ENCODE measurements at regions not wholly inside any gene's neighbourhood (a gene's known extent, or its start where the extent isn't known, plus 50 kb on each side); places are given as distances from the start of the nearest gene placed in this dataset.

DNA sequence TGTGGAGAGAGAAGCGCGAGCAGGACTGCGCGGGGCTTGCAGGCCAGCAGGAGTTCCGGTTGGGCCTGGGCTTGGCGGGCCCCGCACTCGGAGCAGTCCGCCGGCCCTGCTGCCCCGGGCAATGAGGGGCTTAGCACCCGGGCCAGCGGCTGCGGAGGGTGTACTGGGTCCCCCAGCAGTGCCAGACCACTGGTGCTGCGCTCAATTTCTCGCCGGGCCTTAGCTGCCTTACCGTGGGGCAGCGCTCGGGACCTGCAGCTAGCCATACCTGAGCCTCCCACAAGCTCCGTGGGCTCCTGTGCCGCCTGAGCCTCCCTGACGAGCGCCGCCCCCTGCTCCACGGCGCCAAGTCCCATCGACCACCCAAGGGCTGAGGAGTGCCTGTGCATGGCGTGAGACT lies 89.0 kb upstream of the MBOAT1 start:
- no peak overlapping the region for H3K27ac ChIP-seq
- H3K27me3 ChIP-seq: no peaks in the 10 kb centered on the region
- H3K4me1 ChIP-seq: no peaks in the 10 kb centered on the region
- H3K9me3 ChIP-seq (replicated peaks): no peaks in the 10 kb centered on the region
- no peak overlapping the region for H3K4me3 ChIP-seq
- no peaks in the 10 kb centered on the region for H3K36me3 ChIP-seq
- DNase-seq: no peak

DNA sequence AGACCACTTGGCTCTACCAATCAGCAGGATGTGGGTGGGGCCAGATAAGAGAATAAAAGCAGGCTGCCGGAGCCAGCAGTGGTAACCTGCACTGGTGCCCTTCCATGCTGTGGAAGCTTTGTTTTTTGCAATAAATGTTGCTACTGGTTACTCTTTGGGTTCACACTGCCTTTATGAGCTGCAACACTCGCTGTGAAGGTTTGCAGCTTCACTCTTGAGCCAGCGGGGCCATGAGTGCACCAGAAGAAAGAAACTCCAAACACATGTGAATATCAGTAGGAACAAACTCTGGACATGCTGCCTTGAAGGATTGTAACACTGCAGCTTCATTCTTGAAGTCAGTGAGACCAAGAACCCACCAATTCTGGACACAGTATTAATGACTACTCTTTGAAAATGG lies 89.9 kb upstream of the MBOAT1 start:
- H3K27me3 ChIP-seq: no peaks in the 10 kb centered on the region
- H3K9me3 ChIP-seq (replicated peaks): no peaks in the 10 kb centered on the region
- no peak for DNase-seq
- no peak overlapping the region for H3K27ac ChIP-seq
- H3K4me3 ChIP-seq: no peak overlapping the region
- no peaks in the 10 kb centered on the region for H3K4me1 ChIP-seq
- no peaks in the 10 kb centered on the region for H3K36me3 ChIP-seq

DNA sequence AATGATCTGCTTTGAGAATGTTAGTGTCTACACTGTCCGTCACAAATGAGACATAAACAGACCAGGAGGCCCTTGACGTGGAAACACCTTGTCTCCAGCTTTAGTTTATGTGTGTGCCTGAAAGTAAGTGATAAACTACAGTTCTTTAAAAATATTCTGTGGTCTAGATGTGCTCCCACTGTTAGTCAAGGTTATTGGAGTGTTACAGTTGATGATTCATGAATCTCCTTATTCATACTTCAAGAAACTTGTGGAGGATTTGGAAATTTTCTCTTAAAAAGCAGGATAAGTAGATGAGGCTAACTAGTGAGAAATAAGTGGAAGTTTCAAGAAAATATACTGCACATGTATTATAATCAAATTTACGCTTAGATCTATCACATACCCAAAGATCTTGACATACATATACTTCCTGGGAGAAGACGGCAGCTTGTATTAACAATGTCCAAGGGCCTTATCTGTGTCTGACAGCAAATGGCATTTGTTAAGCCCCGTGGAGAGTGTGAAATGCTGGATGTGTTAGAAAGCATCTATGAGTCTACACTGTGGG lies 90.5 kb upstream of the MBOAT1 start:
- Histone ChIP-seq H3K9me3 (replicated peaks) (no peaks in the 10 kb centered on the region), H3K27me3 (no peaks in the 10 kb centered on the region), H3K36me3 (no peaks in the 10 kb centered on the region), H3K4me1 (no peaks in the 10 kb centered on the region), H3K4me3 (no peak overlapping the region), H3K27ac (no peak overlapping the region)
- no peak for DNase-seq

DNA sequence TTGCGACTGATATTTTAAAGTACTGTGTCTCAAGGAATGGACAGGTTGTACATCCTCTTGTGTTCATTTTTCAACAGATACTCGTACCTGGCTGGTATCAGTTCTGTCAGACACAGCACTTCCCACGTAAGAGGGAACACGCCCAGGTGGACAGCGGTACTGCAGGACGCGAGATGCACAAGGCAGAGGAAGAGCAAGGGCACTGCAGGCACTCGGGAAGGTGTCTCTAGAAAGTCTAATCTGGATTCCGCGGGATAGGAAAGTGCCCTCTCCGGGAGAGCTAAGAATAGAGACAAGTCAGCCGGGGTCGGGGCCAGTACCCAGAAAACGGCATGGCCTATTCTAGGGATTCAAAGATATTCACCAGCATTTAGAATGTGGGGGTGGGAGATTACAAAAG lies 94.2 kb upstream of the MBOAT1 start:
- Histone ChIP-seq H3K27me3 (no peaks in the 10 kb centered on the region), H3K9me3 (replicated peaks) (no peaks in the 10 kb centered on the region), H3K4me3 (no peak overlapping the region), H3K36me3 (no peaks in the 10 kb centered on the region), H3K27ac (no peak overlapping the region), H3K4me1 (no peaks in the 10 kb centered on the region)
- no peak for DNase-seq

DNA sequence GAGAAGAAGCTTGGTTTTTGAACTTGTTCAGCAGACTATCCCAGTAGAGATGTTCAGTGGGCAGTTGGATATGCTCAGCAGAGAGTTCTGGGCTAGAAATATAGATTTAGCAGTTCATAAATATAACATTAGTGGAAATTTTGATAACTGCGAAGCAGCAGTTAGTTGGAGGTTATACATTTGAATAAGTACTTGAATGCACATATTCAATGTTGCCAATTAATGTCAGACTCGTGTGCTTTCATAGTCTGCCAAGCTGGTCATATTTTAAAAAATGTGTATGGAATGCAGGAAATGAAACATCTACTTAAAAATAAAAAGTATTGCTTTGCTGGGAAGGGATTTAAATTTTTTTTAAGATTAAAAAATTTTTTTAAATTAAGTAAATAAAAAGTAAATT lies 92.5 kb upstream of the E2F3 start:
- no peak for DNase-seq
- Histone ChIP-seq H3K27me3 (no peaks in the 10 kb centered on the region), H3K36me3 (no peaks in the 10 kb centered on the region), H3K4me1 (no peaks in the 10 kb centered on the region), H3K4me3 (no peak overlapping the region), H3K9me3 (replicated peaks) (no peaks in the 10 kb centered on the region), H3K27ac (no peak overlapping the region)

DNA sequence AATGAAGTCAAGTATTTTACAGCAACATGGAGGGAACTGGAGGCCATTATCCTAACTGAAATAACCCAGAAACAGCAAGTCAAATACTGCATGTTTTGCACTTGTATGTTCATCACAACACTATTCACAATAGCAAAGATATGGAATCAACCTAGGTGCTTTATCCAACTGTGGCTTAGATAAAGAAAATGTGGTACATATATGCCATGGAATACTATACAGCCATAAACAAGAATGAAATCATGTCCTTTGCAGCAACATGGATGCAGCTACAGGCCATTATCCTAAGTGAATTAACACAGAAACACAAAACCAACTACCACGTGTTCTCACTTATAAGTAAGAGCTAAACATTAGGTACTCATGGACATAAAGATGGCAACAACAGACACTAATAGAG lies 91.5 kb upstream of the E2F3 start:
- Histone ChIP-seq H3K27ac (no peak overlapping the region), H3K9me3 (replicated peaks) (no peaks in the 10 kb centered on the region), H3K27me3 (no peaks in the 10 kb centered on the region), H3K4me3 (no peak overlapping the region), H3K4me1 (no peaks in the 10 kb centered on the region), H3K36me3 (no peaks in the 10 kb centered on the region)
- no peak for DNase-seq

DNA sequence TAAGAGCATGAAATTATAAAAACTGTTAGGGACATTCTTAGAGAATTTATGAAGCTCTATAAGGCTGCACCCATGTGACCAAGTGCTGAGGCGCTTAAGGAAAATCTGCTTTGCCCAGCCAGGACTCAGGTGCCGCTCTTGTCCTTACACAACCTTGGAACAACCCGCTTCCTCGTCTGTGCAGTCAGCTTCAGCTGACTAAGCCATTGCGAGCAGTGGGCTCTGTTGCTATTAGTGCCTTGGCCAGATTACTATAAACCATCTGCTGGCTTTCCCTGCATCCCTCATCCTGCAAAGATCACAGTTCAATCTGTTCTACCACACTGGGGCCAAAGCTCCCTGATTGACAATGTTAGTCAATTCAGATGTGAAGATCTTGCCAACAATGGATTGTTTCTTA lies 89.1 kb upstream of the E2F3 start:
- no peak for DNase-seq
- Histone ChIP-seq H3K4me3 (no peak overlapping the region), H3K4me1 (no peaks in the 10 kb centered on the region), H3K36me3 (no peaks in the 10 kb centered on the region), H3K9me3 (replicated peaks) (no peaks in the 10 kb centered on the region), H3K27me3 (no peaks in the 10 kb centered on the region), H3K27ac (no peak overlapping the region)

DNA sequence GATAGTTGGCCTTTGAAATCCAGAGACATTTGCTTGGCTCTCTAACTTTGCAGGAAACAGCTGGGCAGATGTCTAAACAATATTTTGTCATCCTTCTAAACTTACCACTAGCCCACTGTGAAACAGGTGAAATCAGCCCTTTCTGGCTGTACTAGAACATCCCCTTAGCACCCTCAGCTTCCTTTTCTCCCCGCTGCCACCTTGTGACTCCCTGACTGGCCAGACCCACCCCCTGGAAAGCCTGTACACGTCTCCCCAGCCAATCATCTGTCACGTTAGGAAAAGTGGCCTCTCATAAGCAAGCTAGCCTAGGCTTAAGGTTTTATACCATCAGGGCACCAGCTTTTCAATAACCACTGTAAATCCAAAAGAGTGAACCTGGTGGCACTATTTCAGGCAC lies 88.6 kb upstream of the E2F3 start:
- Histone ChIP-seq H3K36me3 (no peaks in the 10 kb centered on the region), H3K4me1 (no peaks in the 10 kb centered on the region), H3K4me3 (no peak overlapping the region), H3K27me3 (no peaks in the 10 kb centered on the region), H3K27ac (no peak overlapping the region), H3K9me3 (replicated peaks) (no peaks in the 10 kb centered on the region)
- DNase-seq: no peak

DNA sequence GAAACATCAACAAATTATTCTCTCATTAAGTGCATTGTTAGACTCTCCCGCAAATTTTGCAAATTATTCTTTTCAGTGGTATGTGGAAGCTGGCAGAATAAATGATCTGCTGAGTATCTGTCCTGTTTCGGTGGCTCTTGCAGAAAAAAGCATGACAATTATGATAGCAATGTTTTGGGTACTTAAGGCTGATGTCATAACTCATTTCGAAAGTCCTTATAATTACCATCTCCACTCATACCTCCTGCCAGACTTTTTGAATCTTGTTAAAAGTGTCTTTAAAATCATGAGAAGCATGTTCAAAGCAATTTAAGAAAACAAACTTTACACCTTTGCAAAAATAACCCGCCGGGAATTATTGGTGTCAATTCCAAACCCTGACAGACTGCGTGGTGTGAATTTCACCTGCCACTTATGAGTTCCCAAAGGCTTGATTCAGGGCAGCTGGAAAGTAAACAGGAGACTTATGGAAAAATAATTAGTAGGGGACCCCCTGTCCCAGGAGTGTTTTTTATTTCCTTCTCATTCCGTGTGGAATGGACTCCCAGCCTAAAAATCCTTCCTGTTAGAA lies 87.6 kb upstream of the E2F3 start:
- Histone ChIP-seq H3K9me3 (replicated peaks) (no peaks in the 10 kb centered on the region), H3K4me3 (no peak overlapping the region), H3K27ac (no peak overlapping the region), H3K27me3 (no peaks in the 10 kb centered on the region), H3K4me1 (no peaks in the 10 kb centered on the region), H3K36me3 (no peaks in the 10 kb centered on the region)
- DNase-seq: no peak

DNA sequence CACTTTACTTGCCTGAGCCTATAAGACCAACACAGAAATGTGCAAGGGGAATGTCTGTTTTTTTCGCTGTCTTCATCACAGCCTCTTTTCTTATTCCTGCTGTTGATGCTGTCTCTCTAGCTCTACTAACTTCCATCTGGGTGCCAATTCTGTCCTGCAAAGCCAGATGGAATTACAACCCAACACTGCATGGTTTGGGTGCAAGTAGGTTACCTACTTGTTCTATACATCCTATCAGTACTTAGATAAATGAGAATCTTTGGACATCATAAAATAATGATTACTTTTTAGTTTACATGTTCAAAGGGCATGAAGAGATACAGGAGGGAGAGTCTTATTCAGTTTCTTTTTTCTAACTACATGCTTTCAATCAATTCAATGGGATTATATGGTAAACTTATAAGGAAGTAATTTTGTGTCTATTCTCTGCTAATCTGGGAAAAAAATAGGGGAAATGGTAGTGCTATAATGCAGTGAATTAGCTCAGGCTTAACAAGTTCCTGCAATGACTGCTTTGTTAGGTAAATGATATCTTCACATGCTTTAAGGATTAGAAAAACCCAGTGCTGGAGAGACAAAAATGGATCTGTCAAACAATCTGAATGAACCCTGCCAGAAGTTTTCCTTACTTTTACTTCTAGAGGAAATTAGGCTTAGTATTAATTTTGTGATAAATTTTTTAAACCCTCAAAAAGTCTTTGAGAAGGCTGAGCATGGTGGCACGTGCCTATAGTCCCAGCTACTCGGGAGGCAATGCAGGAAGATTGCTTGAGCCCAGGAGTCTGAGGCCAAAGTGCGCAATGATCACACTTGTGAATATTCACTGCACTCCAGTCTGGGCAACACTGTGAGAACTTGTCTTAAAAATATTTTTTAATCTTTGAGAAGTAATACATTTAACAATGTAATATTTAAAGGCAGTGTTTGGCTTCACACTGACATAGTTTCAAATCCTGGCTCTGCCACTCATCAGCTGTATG lies 86.5 kb upstream of the E2F3 start:
- no peaks in the 10 kb centered on the region for H3K9me3 ChIP-seq (replicated peaks)
- H3K36me3 ChIP-seq: no peaks in the 10 kb centered on the region
- H3K27me3 ChIP-seq: no peaks in the 10 kb centered on the region
- no peak overlapping the region for H3K27ac ChIP-seq
- no peak overlapping the region for H3K4me3 ChIP-seq
- H3K4me1 ChIP-seq: no peaks in the 10 kb centered on the region
- DNase-seq: no peak

DNA sequence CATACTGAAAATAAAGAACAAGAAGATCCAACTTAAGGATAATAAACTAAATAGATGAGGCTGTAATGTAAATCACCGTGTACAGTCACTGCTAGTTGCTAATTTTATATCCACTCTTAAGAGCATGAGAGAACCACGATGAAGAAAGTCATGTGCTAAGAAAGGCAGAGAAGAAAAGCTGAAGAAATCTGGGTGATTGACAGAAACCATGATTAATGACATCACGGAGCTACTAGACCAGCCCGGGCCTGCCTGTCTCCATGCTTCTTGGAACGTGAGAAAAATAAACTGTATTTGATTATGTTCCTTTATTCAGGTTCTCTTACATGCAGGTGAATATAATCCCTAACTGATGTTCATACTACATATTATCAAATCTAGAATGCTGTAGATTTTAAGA lies 84.2 kb upstream of the E2F3 start:
- Histone ChIP-seq H3K4me1 (no peaks in the 10 kb centered on the region), H3K27me3 (no peaks in the 10 kb centered on the region), H3K36me3 (no peaks in the 10 kb centered on the region), H3K27ac (no peak overlapping the region), H3K4me3 (no peak overlapping the region), H3K9me3 (replicated peaks) (no peaks in the 10 kb centered on the region)
- DNase-seq: no peak

DNA sequence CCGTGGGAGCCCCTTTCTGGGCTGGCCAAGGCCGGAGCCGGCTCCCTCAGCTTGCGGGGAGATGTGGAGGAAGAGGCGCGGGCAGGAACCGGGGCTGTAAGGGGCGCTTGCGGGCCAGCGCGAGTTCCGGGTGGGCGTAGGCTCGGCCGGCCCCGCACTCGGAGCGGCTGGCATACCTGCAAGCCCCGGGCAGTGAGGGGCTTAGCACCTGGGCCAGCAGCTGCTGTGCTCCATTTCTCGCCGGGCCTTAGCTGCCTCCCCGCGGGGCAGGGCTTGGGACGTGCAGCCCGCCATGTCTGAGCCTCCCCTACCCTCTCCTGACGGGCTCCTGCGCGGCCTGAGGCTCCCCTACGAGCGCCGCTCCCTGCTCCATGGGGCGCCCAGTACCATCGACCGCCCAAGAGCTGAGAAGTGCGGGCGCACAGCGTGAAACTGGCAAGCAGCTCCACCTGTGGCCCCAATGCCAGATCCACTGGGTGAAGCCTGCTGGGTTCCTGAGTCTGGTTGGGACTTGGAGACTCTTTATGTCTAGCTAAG lies 82.8 kb upstream of the E2F3 start:
- no peak for DNase-seq
- H3K27ac ChIP-seq: no peak overlapping the region

DNA sequence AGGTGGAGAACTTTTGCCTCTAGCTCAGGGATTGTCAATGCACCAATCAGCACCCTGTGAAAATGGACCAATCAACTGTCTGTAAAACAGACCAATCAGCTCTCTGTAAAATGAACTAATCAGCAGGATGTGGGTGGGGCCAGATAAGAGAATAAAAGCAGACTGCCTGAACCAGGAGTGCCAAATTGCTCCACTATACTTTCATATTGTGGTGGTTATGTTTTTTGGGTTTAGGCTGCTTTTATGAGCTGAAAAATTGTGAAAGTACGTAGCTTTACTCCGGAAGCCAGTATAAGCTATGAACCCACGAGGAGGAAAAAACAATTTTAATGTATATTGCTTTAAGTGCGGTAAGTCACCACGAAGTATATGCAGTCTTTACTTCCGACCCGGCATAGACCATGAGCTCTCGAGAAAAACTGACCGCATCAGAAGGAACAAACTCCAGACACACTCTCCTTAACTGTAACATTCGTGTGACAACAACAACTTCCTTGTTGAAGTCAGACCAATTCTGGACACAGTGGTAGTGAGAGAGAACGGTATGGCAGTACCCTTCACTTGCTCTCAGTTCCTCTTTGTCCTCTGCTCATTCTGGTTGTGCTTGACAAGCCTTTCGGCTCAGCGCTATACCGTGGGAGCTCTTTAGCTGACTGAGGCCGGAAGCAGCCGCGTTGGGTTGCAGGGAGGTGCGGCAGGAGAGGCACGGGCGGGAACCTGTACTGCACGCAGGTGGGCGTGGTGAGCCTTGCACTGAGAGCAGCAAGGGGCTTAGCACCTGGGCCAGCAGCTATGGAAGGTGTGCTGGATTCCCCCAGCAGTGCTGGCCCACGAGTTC lies 81.9 kb upstream of the E2F3 start:
- no peak for DNase-seq
- Histone ChIP-seq H3K27me3 (no peaks in the 10 kb centered on the region), H3K36me3 (no peaks in the 10 kb centered on the region), H3K9me3 (replicated peaks) (no peaks in the 10 kb centered on the region), H3K4me3 (no peak overlapping the region), H3K27ac (no peak overlapping the region), H3K4me1 (no peaks in the 10 kb centered on the region)

More for the DNA sequence above, 82.8 kb upstream of the E2F3 start:
- no peaks in the 10 kb centered on the region for H3K27me3 ChIP-seq
- no peaks in the 10 kb centered on the region for H3K4me1 ChIP-seq
- H3K36me3 ChIP-seq: no peaks in the 10 kb centered on the region
- H3K9me3 ChIP-seq (replicated peaks): no peaks in the 10 kb centered on the region
- H3K4me3 ChIP-seq: no peak overlapping the region

DNA sequence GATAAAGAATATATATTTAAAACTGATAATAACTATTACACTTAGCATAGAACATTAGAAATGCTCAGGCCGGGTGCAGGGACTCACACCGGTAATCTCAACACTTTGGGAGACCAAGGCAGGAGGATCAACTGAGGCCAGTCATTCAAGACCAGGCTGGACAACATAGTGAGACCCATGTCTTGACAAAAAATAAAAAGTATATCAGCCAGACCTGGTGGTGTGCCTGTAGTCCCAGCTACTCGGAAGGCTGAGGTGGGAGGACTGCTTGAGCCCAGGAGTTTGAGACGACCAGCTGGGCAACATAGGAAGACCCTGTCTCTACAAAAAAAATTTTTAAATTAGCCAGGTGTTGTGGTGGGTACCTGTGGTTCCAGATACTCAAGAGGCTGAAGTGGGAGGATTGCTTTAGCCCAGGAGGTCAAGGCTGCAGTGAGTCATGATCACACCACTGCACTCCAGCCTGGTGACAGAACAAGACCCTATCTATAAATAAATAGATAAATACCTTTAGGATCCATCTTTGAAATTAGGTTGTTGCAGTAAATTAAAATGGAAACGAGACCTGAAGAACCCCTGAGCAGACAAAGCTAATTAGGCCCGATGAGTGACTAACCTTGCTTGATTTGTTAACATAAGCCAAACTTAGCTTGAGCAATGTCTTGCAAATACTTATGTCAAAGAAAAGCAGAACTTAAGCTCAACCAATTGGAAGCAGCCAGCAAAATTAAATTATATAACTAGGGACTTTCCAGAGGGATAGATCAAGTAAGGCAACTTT lies 75.8 kb upstream of the E2F3 start:
- DNase-seq: no peak
- Histone ChIP-seq H3K36me3 (no peaks in the 10 kb centered on the region), H3K9me3 (replicated peaks) (no peaks in the 10 kb centered on the region), H3K27me3 (no peaks in the 10 kb centered on the region), H3K4me1 (no peaks in the 10 kb centered on the region), H3K4me3 (no peak overlapping the region), H3K27ac (no peak overlapping the region)

All from SJCRH30 (cell line).